AG04450 (cell line): ENCODE measurements at regions not wholly inside any gene's neighbourhood (a gene's known extent, or its start where the extent isn't known, plus 50 kb on each side); places are given as distances from the start of the nearest gene placed in this dataset.

Source experiments
- CTCF ChIA-PET: fragments of 300-600, 350-600 bp; formaldehyde crosslinking; extraction: SDS; loops from one replicate; lab custom pipeline; 2022; ENCODE audit warnings: antibody characterized with exemption, inconsistent platforms; lab: Charles Lee
- POLR2A ChIA-PET: fragments of 350-600 bp; formaldehyde crosslinking; extraction: SDS; loops from one replicate; lab custom pipeline; 2021; ENCODE audit warnings: antibody characterized with exemption, inconsistent platforms; lab: Yijun Ruan, JAX
- DNase-seq: peaks from one replicate; pipeline ENCODE4 v3.0.0-alpha.2; 2011; ENCODE audit warnings: low read depth, low spot score
- H3K27ac ChIP-seq: one replicate; pipeline ENCODE4 v1.5.1; 2012; ENCODE audit warnings: low read depth, low read length, control low read depth
- H3K27me3 ChIP-seq: one replicate; pipeline ENCODE4 v1.6.0; 2012; ENCODE audit warnings: low read length; ENCODE audit not compliant: control insufficient read depth, insufficient read depth
- H3K4me3 ChIP-seq: 2 replicates; pipeline ENCODE4 v1.5.1; 2011; ENCODE audit warnings: mild to moderate bottlenecking, low read depth, low read length, control low read depth
- H3K9me3 ChIP-seq: 2 replicates; pipeline ENCODE4 v1.5.1; 2012; ENCODE audit warnings: low read length; ENCODE audit not compliant: control insufficient read depth, insufficient read depth
- TF ChIP-seq, protein P1 (sequence below): IDR thresholded peaks from 2 replicates; pipeline ENCODE4 v1.5.1; 2011; ENCODE audit warnings: low read depth, low read length, control low read depth, inconsistent platforms

GRCh38 chr1:232204269-232204668 is 425.7 kb downstream of the SIPA1L2 start:
- H3K27me3 ChIP-seq = no peaks in the 10 kb centered on the region
- CTCF ChIA-PET = no interaction called here
- H3K4me3 ChIP-seq = no peak overlapping the region
- DNase-seq = no peak
- POLR2A ChIA-PET = no interaction called here
- H3K27ac ChIP-seq = no peak overlapping the region
- TF ChIP-seq, protein P1, sequence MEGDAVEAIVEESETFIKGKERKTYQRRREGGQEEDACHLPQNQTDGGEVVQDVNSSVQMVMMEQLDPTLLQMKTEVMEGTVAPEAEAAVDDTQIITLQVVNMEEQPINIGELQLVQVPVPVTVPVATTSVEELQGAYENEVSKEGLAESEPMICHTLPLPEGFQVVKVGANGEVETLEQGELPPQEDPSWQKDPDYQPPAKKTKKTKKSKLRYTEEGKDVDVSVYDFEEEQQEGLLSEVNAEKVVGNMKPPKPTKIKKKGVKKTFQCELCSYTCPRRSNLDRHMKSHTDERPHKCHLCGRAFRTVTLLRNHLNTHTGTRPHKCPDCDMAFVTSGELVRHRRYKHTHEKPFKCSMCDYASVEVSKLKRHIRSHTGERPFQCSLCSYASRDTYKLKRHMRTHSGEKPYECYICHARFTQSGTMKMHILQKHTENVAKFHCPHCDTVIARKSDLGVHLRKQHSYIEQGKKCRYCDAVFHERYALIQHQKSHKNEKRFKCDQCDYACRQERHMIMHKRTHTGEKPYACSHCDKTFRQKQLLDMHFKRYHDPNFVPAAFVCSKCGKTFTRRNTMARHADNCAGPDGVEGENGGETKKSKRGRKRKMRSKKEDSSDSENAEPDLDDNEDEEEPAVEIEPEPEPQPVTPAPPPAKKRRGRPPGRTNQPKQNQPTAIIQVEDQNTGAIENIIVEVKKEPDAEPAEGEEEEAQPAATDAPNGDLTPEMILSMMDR = no peak
- H3K9me3 ChIP-seq = peaks cover 9% of the 10 kb centered on the region

DNA sequence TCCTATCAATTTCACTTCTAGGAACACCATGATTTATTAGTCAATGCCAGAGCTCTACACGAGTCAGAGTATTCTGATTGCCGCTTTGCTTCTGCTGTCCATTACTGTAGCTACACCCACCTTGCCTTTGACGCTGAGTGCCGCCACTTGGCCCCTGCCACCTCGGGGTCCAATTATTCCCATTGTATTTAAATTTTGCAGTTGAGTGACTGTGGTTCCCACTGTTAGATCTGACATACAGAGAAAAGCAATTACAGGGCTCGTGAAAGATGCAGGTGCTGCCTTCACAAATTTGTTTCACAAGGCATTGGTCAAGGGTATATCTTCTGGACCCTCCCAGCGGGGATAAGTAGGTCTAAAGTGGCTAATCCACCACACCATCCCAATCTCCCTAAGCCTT is 428.9 kb downstream of the SIPA1L2 start:
- TF ChIP-seq, protein P1 = no peak
- Histone ChIP-seq H3K27me3 (no peaks in the 10 kb centered on the region), H3K9me3 (peaks cover 9% of the 10 kb centered on the region), H3K27ac (no peak overlapping the region), H3K4me3 (no peak overlapping the region)
- CTCF ChIA-PET = no interaction called here
- no peak for DNase-seq
- POLR2A ChIA-PET = no interaction called here

DNA sequence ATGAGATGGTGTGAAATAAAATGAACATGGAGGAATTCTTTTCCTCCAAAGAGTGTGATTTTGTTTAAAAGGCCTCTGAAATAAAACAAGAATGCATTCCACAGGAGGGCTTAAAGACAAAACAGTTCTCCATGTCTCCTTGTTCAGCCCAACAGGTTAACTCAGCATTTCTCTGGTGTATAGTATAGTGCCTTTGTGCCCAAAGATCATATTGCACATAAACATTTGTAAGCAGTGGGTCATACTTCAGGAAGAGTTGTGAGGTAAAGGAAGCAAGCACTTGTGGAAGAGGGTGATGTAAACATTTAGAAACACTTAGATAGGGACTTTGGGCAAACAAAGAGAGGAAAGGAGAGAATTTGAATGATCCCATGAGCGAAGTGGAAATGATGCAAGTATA is 433.9 kb downstream of the SIPA1L2 start:
- H3K4me3 ChIP-seq = no peak overlapping the region
- peaks cover 4% of the 10 kb centered on the region for H3K27me3 ChIP-seq
- CTCF ChIA-PET = no interaction called here
- DNase-seq = no peak
- H3K27ac ChIP-seq = no peak overlapping the region
- TF ChIP-seq, protein P1 = no peak
- peaks cover 6% of the 10 kb centered on the region for H3K9me3 ChIP-seq
- POLR2A ChIA-PET = no interaction called here

GRCh38 chr1:232194424-232194823 is 435.5 kb downstream of the SIPA1L2 start:
- H3K4me3 ChIP-seq = no peak overlapping the region
- ChIA-PET CTCF (no interaction called here), POLR2A (no interaction called here)
- no peaks in the 10 kb centered on the region for H3K9me3 ChIP-seq
- TF ChIP-seq, protein P1 = no peak
- no peak overlapping the region for H3K27ac ChIP-seq
- H3K27me3 ChIP-seq = peaks cover 4% of the 10 kb centered on the region
- DNase-seq = no peak

DNA sequence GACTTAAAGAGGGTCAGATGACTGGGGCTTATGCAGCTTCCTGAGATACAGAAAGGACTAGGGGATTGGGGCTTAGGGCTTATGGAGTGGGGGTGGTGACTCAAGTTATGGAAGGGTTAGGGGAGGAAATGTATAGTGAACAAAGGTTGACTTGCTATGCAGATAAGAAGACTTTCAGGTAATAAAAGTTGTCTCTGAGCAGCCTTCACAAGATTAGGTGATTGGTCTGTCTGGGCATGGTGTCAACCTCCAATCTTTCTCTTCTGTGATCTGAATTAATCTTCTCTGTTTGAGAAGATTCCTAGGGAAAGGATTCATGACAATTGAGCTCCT is 436.5 kb downstream of the SIPA1L2 start:
- DNase-seq = no peak
- no peak overlapping the region for H3K4me3 ChIP-seq
- no peaks in the 10 kb centered on the region for H3K9me3 ChIP-seq
- CTCF ChIA-PET = no interaction called here
- peaks cover 4% of the 10 kb centered on the region for H3K27me3 ChIP-seq
- POLR2A ChIA-PET = no interaction called here
- H3K27ac ChIP-seq = no peak overlapping the region
- TF ChIP-seq, protein P1 = no peak
